Gastrocnemius medialis (tissue), 4 donors: ENCODE measurements at regions not wholly inside any gene's neighbourhood (a gene's known extent, or its start where the extent isn't known, plus 50 kb on each side); places are given as distances from the start of the nearest gene placed in this dataset.

Experiments
- ATAC-seq, 2 donors: fragments of 150-250 bp; one replicate each; pipeline ENCODE4 v1.9.1; 2016
- DNase-seq, 2 donors: peaks; one replicate each; pipeline ENCODE4 v3.0.0-alpha.2; 2019
- H3K27ac ChIP-seq, 4 donors: fragments of 200-600 bp; sonication (generic); 1 replicate in 1 of 4; 2 replicates in 3 of 4; pipeline ENCODE4 v1.5.1; 2016 to 2018; ENCODE audit warnings: mild to moderate bottlenecking in 2 of 4, moderate library complexity in 1 of 4
- H3K27me3 ChIP-seq, 3 donors: fragments of 200-600 bp; sonication (generic) in 2 of 3; 1 replicate in 1 of 3; 2 replicates in 2 of 3; pipeline versions ENCODE4 v1.5.1 to v1.6.0; 2016 to 2019; ENCODE audit warnings: mild to moderate bottlenecking in 1 of 3, moderate library complexity in 1 of 3
- H3K36me3 ChIP-seq, 2 donors: fragments of 200-600 bp; sonication (generic) in 1 of 2; one replicate each; pipeline ENCODE4 v1.5.1; 2017 to 2018
- H3K4me1 ChIP-seq, 2 donors: fragments of 200-600 bp; sonication (generic) in 1 of 2; one replicate each; pipeline ENCODE4 v1.5.1; 2016 to 2017; ENCODE audit warnings: mild to moderate bottlenecking in 2 of 2
- H3K4me3 ChIP-seq, 4 donors: fragments of 200-600 bp; sonication (generic) in 3 of 4; 1 replicate in 1 of 4; 2 replicates in 3 of 4; pipeline ENCODE4 v1.5.1; 2016 to 2019; ENCODE audit warnings: mild to moderate bottlenecking in 2 of 4
- H3K9me3 ChIP-seq, 3 donors: fragments of 200-600 bp; sonication (generic) in 2 of 3; 1 replicate in 1 of 3; 2 replicates in 2 of 3; pipeline ENCODE4 v1.5.1; 2016 to 2019
- CTCF ChIP-seq, 5 experiments: fragments of 450-650 bp in 3 of 5; fragments of 200-600 bp in 2 of 5; sonication (generic) in 2 of 5; IDR thresholded peaks in 4 of 5; conservative IDR thresholded peaks in 1 of 5; 1 replicate in 4 of 5; 2 replicates in 1 of 5; pipeline ENCODE4 v1.5.1; 2016 to 2019; ENCODE audit warnings: antibody characterized with exemption in 5 of 5, mild to moderate bottlenecking in 3 of 5, moderate library complexity in 3 of 5
- POLR2A ChIP-seq, 2 donors: fragments of 450-650 bp; IDR thresholded peaks; one replicate each; pipeline ENCODE4 v1.6.1; 2017; ENCODE audit warnings: antibody characterized with exemption in 2 of 2, mild to moderate bottlenecking in 2 of 2, moderate library complexity in 2 of 2
- in situ Hi-C, 4 donors: fragments of 200-750 bp; cut with MboI; loops; one replicate each; pipeline versions ENCODE4 v1.15.0 to v1.8.0; 2017; ENCODE audit warnings: low sequenced_read_pairs in 4 of 4
- intact Hi-C: fragments of 100-400 bp; cut with DNase I; formaldehyde crosslinking; loops from one replicate; pipeline ENCODE4 v1.15.1; 2023; ENCODE audit warnings: low total_unique reads

- Histone ChIP-seq H3K27ac (no peak overlapping the region), H3K9me3 (no peaks in the 10 kb centered on the region), H3K4me1 (no peaks in the 10 kb centered on the region), H3K4me3 (no peak overlapping the region), H3K27me3 (no peaks in the 10 kb centered on the region), H3K36me3 (no peaks in the 10 kb centered on the region)
- intact Hi-C loops: no loop called here
- DNase-seq (no peak), ATAC-seq (no peak)
- TF ChIP-seq CTCF (IDR thresholded peaks at IDR 0.05 in 4 of 5, conservative IDR thresholded peaks at IDR 0.05 in 1 of 5) (no peak), POLR2A (IDR thresholded peaks at IDR 0.05) (no peak)
- in situ Hi-C loops: no loop called here
These were observed 274.9 kb upstream of the MGAT4C start for GRCh38 chr12:86530996-86531655.

- no peak overlapping the region for H3K4me3 ChIP-seq
- TF ChIP-seq POLR2A (IDR thresholded peaks at IDR 0.05): no peak
- TF ChIP-seq CTCF (IDR thresholded peaks at IDR 0.05 in 4 of 5, conservative IDR thresholded peaks at IDR 0.05 in 1 of 5): no peak
- ATAC-seq: no peak
- no peak for DNase-seq
- in situ Hi-C loops: no loop called here
- H3K27me3 ChIP-seq: no peaks in the 10 kb centered on the region
- no peak overlapping the region for H3K27ac ChIP-seq
- no peaks in the 10 kb centered on the region for H3K9me3 ChIP-seq
- intact Hi-C loops: no loop called here
- no peaks in the 10 kb centered on the region for H3K4me1 ChIP-seq
- H3K36me3 ChIP-seq: no peaks in the 10 kb centered on the region
These were observed 269.9 kb upstream of the MGAT4C start for GRCh38 chr12:86526060-86526595.

GRCh38 chr12:86523844-86524243 lies 267.7 kb upstream of the MGAT4C start:
- Histone ChIP-seq H3K4me1 (no peaks in the 10 kb centered on the region), H3K4me3 (no peak overlapping the region), H3K36me3 (no peaks in the 10 kb centered on the region), H3K9me3 (no peaks in the 10 kb centered on the region), H3K27me3 (no peaks in the 10 kb centered on the region), H3K27ac (no peak overlapping the region)
- DNase-seq: no peak
- TF ChIP-seq CTCF (IDR thresholded peaks at IDR 0.05 in 4 of 5, conservative IDR thresholded peaks at IDR 0.05 in 1 of 5) (no peak), POLR2A (IDR thresholded peaks at IDR 0.05) (no peak)
- ATAC-seq: no peak
- intact Hi-C loops: no loop called here
- in situ Hi-C loops: no loop called here

GRCh38 chr12:86521870-86522269 lies 265.7 kb upstream of the MGAT4C start:
- Histone ChIP-seq H3K27ac (no peak overlapping the region), H3K27me3 (no peaks in the 10 kb centered on the region), H3K9me3 (no peaks in the 10 kb centered on the region), H3K4me1 (no peaks in the 10 kb centered on the region), H3K36me3 (no peaks in the 10 kb centered on the region), H3K4me3 (no peak overlapping the region)
- in situ Hi-C loops (no loop called here), intact Hi-C loops (no loop called here)
- DNase-seq: no peak
- no peak for ATAC-seq
- TF ChIP-seq CTCF (IDR thresholded peaks at IDR 0.05 in 4 of 5, conservative IDR thresholded peaks at IDR 0.05 in 1 of 5): no peak
- TF ChIP-seq POLR2A (IDR thresholded peaks at IDR 0.05): no peak

GRCh38 chr12:86513226-86513625 lies 257.0 kb upstream of the MGAT4C start:
- Histone ChIP-seq H3K9me3 (no peaks in the 10 kb centered on the region), H3K27me3 (no peaks in the 10 kb centered on the region), H3K4me1 (no peaks in the 10 kb centered on the region), H3K27ac (no peak overlapping the region), H3K4me3 (no peak overlapping the region), H3K36me3 (no peaks in the 10 kb centered on the region)
- in situ Hi-C loops (no loop called here), intact Hi-C loops (no loop called here)
- DNase-seq (no peak), ATAC-seq (no peak)
- TF ChIP-seq CTCF (IDR thresholded peaks at IDR 0.05 in 4 of 5, conservative IDR thresholded peaks at IDR 0.05 in 1 of 5): no peak
- no peak for TF ChIP-seq POLR2A (IDR thresholded peaks at IDR 0.05)
